ENCODE measurements at regions not wholly inside any gene's neighbourhood (a gene's known extent, or its start where the extent isn't known, plus 50 kb on each side); places are given as distances from the start of the nearest gene placed in this dataset.

- H2AFZ ChIP-seq (ENCODE audit: low read depth, low read length, poor library complexity, severe bottlenecking), result no peak overlapping the region
- H3K4me2 ChIP-seq (ENCODE audit: low read length), result no peak overlapping the region
- ChIA-PET RAD21 (ENCODE audit: low non-redundant PET in 1 of 2, low total read pairs in 2 of 2, uncharacterized antibody in 2 of 2, unreplicated experiment in 2 of 2) (no interaction called here), CTCF (interaction anchor here (0.8 kb wide), 1 partner anchor 28 kb away, joined by 3 read pairs; no protein-coding TSS in a partner anchor), POLR2A (no interaction called here)
- intact Hi-C loops (cut with micrococcal nuclease), result no loop called here
- ATAC-seq, result no peak
- no peak overlapping the region for H3K27ac ChIP-seq (ENCODE audit: low read depth, low read length)
- no peak for DNase-seq (ENCODE audit: low read depth, low spot score)
- no peaks in the 10 kb centered on the region for H3K9me3 ChIP-seq (ENCODE audit: control insufficient read depth in 1 of 2, insufficient read depth in 1 of 2, low read depth in 1 of 2, low read length in 2 of 2)
- TF ChIP-seq ZFX (IDR thresholded peaks at IDR 0.05) (no peak), CEBPB (IDR thresholded peaks at IDR 0.05; ENCODE audit: low read depth) (no peak), ZNF274 (IDR thresholded peaks at IDR 0.05; ENCODE audit: low read depth, low read length) (no peak), SP1 (IDR thresholded peaks at IDR 0.05; ENCODE audit: low read depth) (no peak), CTCF (IDR thresholded peaks at IDR 0.05 in 2 of 3, conservative IDR thresholded peaks at IDR 0.05 in 1 of 3; ENCODE audit: borderline replicate concordance in 1 of 3, insufficient read depth in 1 of 3, low read depth in 2 of 3, low read length in 2 of 3) (no peak), REST (IDR thresholded peaks at IDR 0.05; ENCODE audit: low read depth) (no peak), EZH2phosphoT487 (IDR thresholded peaks at IDR 0.05; ENCODE audit: borderline replicate concordance) (no peak), JUND (IDR thresholded peaks at IDR 0.05) (no peak), SIN3A (IDR thresholded peaks at IDR 0.05; ENCODE audit: low read depth) (no peak), EGR1 (IDR thresholded peaks at IDR 0.05; ENCODE audit: low read depth) (no peak), SRF (IDR thresholded peaks at IDR 0.05; ENCODE audit: low read depth) (no peak), POLR2AphosphoS5 (IDR thresholded peaks at IDR 0.05; ENCODE audit: low read depth, low read length) (no peak), YY1 (IDR thresholded peaks at IDR 0.05; ENCODE audit: extremely low read depth, insufficient replicate concordance, low read depth, low read length) (no peak), ELF1 (IDR thresholded peaks at IDR 0.05; ENCODE audit: borderline replicate concordance, low read depth) (no peak), TCF7L2 (IDR thresholded peaks at IDR 0.05; ENCODE audit: borderline replicate concordance, extremely low read depth, insufficient read depth, insufficient read length) (no peak), POLR2A (IDR thresholded peaks at IDR 0.05; ENCODE audit: borderline replicate concordance, extremely low read depth, insufficient read depth, insufficient read length) (no peak), RAD21 (IDR thresholded peaks at IDR 0.05; ENCODE audit: low read depth) (no peak)
- TF ChIP-seq, protein P1, sequence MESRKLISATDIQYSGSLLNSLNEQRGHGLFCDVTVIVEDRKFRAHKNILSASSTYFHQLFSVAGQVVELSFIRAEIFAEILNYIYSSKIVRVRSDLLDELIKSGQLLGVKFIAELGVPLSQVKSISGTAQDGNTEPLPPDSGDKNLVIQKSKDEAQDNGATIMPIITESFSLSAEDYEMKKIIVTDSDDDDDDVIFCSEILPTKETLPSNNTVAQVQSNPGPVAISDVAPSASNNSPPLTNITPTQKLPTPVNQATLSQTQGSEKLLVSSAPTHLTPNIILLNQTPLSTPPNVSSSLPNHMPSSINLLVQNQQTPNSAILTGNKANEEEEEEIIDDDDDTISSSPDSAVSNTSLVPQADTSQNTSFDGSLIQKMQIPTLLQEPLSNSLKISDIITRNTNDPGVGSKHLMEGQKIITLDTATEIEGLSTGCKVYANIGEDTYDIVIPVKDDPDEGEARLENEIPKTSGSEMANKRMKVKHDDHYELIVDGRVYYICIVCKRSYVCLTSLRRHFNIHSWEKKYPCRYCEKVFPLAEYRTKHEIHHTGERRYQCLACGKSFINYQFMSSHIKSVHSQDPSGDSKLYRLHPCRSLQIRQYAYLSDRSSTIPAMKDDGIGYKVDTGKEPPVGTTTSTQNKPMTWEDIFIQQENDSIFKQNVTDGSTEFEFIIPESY (IDR thresholded peaks at IDR 0.05; ENCODE audit: extremely low read depth, insufficient replicate concordance, low read length), result no peak
- TF ChIP-seq, protein P2, sequence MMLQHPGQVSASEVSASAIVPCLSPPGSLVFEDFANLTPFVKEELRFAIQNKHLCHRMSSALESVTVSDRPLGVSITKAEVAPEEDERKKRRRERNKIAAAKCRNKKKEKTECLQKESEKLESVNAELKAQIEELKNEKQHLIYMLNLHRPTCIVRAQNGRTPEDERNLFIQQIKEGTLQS (IDR thresholded peaks at IDR 0.05), result no peak
- H3K27me3 ChIP-seq (ENCODE audit: insufficient read depth, low read length), result peaks cover 5% of the 10 kb centered on the region; the same call in 1 of the 2 replicates
- peaks cover 4 to 18% of the 10 kb centered on the region in 2 experiments; a peak in 2 of 4 replicates for H3K4me1 ChIP-seq (ENCODE audit: control insufficient read depth in 1 of 2, insufficient read depth in 2 of 2, low read length in 2 of 2)
- no peaks in the 10 kb centered on the region for H3K9me2 ChIP-seq (ENCODE audit: insufficient read depth)
- no TSS peak for BruUV-seq (replicated peaks)
- no peaks in the 10 kb centered on the region for H3K36me3 ChIP-seq (ENCODE audit: control insufficient read depth in 1 of 2, insufficient read depth in 2 of 2, low read length in 2 of 2)
- H4K20me1 ChIP-seq (ENCODE audit: insufficient read depth), result no peaks in the 10 kb centered on the region
- no peaks in the 10 kb centered on the region for H3K79me2 ChIP-seq (ENCODE audit: insufficient read depth, low read length)
- H3K4me3 ChIP-seq (replicated peaks in 1 of 2; ENCODE audit: low read depth in 1 of 2, low read length in 2 of 2), result no peak overlapping the region
- H3K9ac ChIP-seq (ENCODE audit: low read length), result no peak overlapping the region
Measured at GRCh38 chr1:30811187-30811586, 53.6 kb upstream of the LAPTM5 start.

All from HCT116 (cell line).